MCF 10A (cell line): ENCODE measurements at regions not wholly inside any gene's neighbourhood (a gene's known extent, or its start where the extent isn't known, plus 50 kb on each side); places are given as distances from the start of the nearest gene placed in this dataset.
A peak's percentile ranks its signal among the peaks of the same experiment; 100 is the strongest.

Experiments
- BruUV-seq: library from RNA; stranded (reverse); fragments of 400-500 nt; replicated peaks from 2 replicates; lab custom pipeline; 2021; lab: Mats Ljungman, UMichigan
- CTCF ChIA-PET: fragments of 300-600 bp; sonication (Branson Sonifier 250); formaldehyde crosslinking; extraction: SDS; loops from one replicate; lab custom pipeline; 2021; ENCODE audit warnings: antibody characterized with exemption, inconsistent platforms; lab: Yijun Ruan, JAX
- POLR2A ChIA-PET: fragments of 300-600, 350-650 bp; sonication (Branson Sonifier 250); formaldehyde crosslinking; extraction: SDS; loops from one replicate; lab custom pipeline; 2020; ENCODE audit warnings: antibody characterized with exemption, inconsistent platforms; lab: Yijun Ruan, JAX
- DNase-seq: peaks from one replicate; pipeline ENCODE4 v3.0.0-alpha.2; 2018; ENCODE audit not compliant: unreplicated experiment
- H3K27ac Mint-ChIP-seq: one replicate; pipeline ENCODE4 v1.8.0; 2022; ENCODE audit warnings: mild to moderate bottlenecking, low read depth, mixed read lengths; ENCODE audit not compliant: unreplicated experiment
- H3K27me3 Mint-ChIP-seq: one replicate; pipeline ENCODE4 v1.8.0; 2022; ENCODE audit warnings: mixed read lengths; ENCODE audit not compliant: insufficient read depth, unreplicated experiment
- H3K36me3 Mint-ChIP-seq: one replicate; pipeline ENCODE4 v1.8.0; 2022; ENCODE audit warnings: mild to moderate bottlenecking, moderate library complexity, mixed read lengths; ENCODE audit not compliant: insufficient read depth, unreplicated experiment
- H3K4me1 Mint-ChIP-seq: one replicate; pipeline ENCODE4 v1.8.0; 2022; ENCODE audit warnings: mixed read lengths; ENCODE audit not compliant: insufficient read depth, unreplicated experiment
- H3K4me3 Mint-ChIP-seq: one replicate; pipeline ENCODE4 v1.8.0; 2022; ENCODE audit warnings: mild to moderate bottlenecking, moderate library complexity, mixed read lengths; ENCODE audit not compliant: unreplicated experiment
- H3K9me3 Mint-ChIP-seq: one replicate; pipeline ENCODE4 v1.8.0; 2022; ENCODE audit warnings: mixed read lengths; ENCODE audit not compliant: unreplicated experiment
- intact Hi-C: fragments of 100-400 bp; cut with micrococcal nuclease; formaldehyde crosslinking; loops from 2 replicates; pipeline ENCODE4 v1.14.1; 2022
- TF ChIP-seq, protein P1 (sequence below): fragments of 200-600 bp; IDR thresholded peaks from one replicate; pipeline ENCODE4 v1.8.0; 2022; ENCODE audit warnings: antibody characterized with exemption, mild to moderate bottlenecking; ENCODE audit not compliant: unreplicated experiment

DNA sequence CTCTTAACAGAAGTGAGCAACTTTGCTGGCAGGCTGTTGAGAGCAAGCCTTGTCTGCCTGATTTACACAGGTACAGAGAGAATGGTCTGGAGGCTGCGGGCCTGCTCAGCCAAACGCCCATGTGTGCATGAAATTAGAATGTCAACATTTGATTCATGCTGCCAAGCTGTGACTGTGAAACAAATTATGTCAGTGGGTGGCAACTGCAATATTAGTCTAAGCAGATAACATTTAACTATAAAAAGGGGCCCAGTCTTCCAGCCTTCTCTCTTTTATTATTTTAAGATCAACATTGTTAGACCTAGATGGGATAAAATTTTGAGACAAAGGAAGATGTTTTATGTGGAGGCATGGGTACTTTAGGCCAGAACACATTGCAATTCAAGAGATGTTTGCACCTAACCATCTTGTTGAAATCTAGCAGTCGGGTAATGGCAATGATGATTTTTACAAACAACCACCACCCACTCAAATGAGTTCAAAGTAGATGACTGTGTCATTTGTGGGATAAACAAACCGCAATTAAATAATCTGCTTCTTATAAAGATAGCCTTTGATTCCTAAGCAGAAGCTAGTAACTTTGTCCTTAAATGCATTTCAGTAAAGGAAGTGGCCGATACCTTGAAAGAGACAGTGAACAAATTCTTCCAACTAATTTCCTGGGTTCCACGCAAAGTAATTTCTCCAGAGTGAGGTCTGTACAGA is 70.2 kb downstream of the FOXB1 start:
- no peaks in the 10 kb centered on the region for H3K36me3 Mint-ChIP-seq
- intact Hi-C loops: loop anchor here (10.0 kb wide), 1 partner anchor 70 kb away; the partner anchor contains the start of gene FOXB1
- DNase-seq: no peak
- BruUV-seq: no TSS peak
- H3K4me3 Mint-ChIP-seq: no peak overlapping the region
- H3K9me3 Mint-ChIP-seq: no peaks in the 10 kb centered on the region
- H3K4me1 Mint-ChIP-seq: peaks cover 18% of the 10 kb centered on the region
- H3K27me3 Mint-ChIP-seq: no peaks in the 10 kb centered on the region
- TF ChIP-seq, protein P1, sequence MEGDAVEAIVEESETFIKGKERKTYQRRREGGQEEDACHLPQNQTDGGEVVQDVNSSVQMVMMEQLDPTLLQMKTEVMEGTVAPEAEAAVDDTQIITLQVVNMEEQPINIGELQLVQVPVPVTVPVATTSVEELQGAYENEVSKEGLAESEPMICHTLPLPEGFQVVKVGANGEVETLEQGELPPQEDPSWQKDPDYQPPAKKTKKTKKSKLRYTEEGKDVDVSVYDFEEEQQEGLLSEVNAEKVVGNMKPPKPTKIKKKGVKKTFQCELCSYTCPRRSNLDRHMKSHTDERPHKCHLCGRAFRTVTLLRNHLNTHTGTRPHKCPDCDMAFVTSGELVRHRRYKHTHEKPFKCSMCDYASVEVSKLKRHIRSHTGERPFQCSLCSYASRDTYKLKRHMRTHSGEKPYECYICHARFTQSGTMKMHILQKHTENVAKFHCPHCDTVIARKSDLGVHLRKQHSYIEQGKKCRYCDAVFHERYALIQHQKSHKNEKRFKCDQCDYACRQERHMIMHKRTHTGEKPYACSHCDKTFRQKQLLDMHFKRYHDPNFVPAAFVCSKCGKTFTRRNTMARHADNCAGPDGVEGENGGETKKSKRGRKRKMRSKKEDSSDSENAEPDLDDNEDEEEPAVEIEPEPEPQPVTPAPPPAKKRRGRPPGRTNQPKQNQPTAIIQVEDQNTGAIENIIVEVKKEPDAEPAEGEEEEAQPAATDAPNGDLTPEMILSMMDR: no peak
- CTCF ChIA-PET: interaction anchor here (0.5 to 2.1 kb wide), 3 partner anchors 14 to 157 kb away, joined by 3 to 14 read pairs (median 3); no protein-coding TSS in a partner anchor
- POLR2A ChIA-PET: interaction anchor here (0.6 to 1.8 kb wide), 8 partner anchors 16 to 68 kb away, joined by 3 to 13 read pairs (median 3); no protein-coding TSS in a partner anchor
- peak overlapping the region; percentile 27 for H3K27ac Mint-ChIP-seq

DNA sequence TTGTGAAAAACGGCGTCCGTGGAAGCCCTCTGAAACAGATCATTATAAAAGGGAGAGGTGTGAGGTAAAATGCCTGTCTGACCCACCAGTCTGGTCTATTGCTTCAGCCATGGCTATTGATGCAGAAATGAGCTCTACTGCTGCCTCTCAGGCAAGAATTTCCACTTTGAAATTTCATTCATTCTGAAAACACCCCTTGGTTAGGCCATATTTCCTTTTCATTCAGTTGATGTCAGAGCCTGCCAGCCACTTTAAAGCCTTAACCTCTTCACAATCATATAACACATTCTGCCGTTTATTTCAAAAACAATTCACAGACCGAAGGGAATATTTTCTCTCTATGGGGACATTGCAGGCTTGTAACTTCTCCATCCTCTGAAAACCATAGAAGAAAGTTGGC is 71.9 kb downstream of the FOXB1 start:
- ChIA-PET CTCF (interaction anchor here (0.7 kb wide), 1 partner anchor 250 kb away, joined by 3 read pairs; no protein-coding TSS in a partner anchor), POLR2A (no interaction called here)
- H3K4me1 Mint-ChIP-seq: peaks cover 14% of the 10 kb centered on the region
- H3K27ac Mint-ChIP-seq: no peak overlapping the region
- H3K9me3 Mint-ChIP-seq: no peaks in the 10 kb centered on the region
- BruUV-seq: no TSS peak
- DNase-seq: no peak
- TF ChIP-seq, protein P1: no peak
- no peaks in the 10 kb centered on the region for H3K36me3 Mint-ChIP-seq
- H3K4me3 Mint-ChIP-seq: no peak overlapping the region
- H3K27me3 Mint-ChIP-seq: no peaks in the 10 kb centered on the region
- intact Hi-C loops: loop anchor here (10.0 kb wide), 1 partner anchor 71 kb away; the partner anchor contains the start of gene FOXB1

DNA sequence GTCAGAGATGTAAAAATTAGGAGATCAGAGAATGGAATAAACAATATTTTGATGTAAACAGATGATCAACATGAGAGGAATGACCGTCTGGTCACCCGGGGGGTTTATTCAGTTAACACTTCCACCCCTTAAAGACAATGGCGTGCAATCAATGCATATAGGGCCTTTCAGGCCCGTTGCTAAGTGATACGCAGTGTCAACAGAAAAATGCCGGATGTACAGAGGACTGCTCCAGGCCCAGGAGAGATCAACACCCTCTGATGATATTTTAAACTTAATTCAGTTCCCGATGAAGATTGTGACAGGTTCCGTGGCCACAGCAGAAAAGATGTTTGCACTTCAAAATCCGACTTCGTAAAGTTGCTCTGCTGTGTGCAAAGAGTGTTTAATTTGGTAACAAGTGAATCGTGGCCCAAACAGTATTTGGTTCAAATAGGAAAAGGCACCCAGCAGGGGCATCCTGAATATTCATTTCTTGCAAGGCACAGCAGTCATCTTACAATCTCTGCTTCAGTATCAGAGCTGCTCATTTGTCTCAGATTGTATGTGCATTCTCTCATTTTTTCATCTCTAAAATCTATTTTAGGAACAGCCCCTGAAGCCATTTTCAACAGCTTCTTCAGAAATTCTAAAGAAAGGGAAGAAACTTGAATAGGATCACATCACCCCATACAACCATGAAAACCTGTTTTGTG is 72.6 kb downstream of the FOXB1 start:
- POLR2A ChIA-PET: no interaction called here
- Mint-ChIP-seq H3K36me3 (no peaks in the 10 kb centered on the region), H3K4me1 (peaks cover 9% of the 10 kb centered on the region), H3K9me3 (no peaks in the 10 kb centered on the region), H3K27me3 (no peaks in the 10 kb centered on the region), H3K4me3 (no peak overlapping the region), H3K27ac (no peak overlapping the region)
- intact Hi-C loops: loop anchor here (10.0 kb wide), 1 partner anchor 72 kb away; the partner anchor contains the start of gene FOXB1
- no peak for DNase-seq
- BruUV-seq: no TSS peak
- TF ChIP-seq, protein P1: no peak
- CTCF ChIA-PET: interaction anchor here (0.6 to 0.7 kb wide), 3 partner anchors 12 to 385 kb away, joined by 3 read pairs; no protein-coding TSS in a partner anchor
